H1 (cell line): ENCODE measurements at regions not wholly inside any gene's neighbourhood (a gene's known extent, or its start where the extent isn't known, plus 50 kb on each side); places are given as distances from the start of the nearest gene placed in this dataset.

Experiments
- CTCF ChIA-PET: fragments of 300-600 bp; sonication (Branson Sonifier 250); formaldehyde crosslinking; loops from one replicate; lab custom pipeline; 2021; ENCODE audit not compliant: partially characterized antibody; lab: Charles Lee
- POLR2A ChIA-PET: fragments of 300-600 bp; sonication (Branson Sonifier 250); formaldehyde crosslinking; loops from one replicate; lab custom pipeline; 2021; ENCODE audit warnings: inconsistent platforms; ENCODE audit not compliant: partially characterized antibody; lab: Charles Lee
- DNase-seq, 2 experiments: peaks; one replicate each; pipeline versions ENCODE4 v3.0.0 to v3.0.0-alpha.2; 2010 to 2022; ENCODE audit warnings: low spot score in 2 of 2, low read depth in 1 of 2, mixed read lengths in 1 of 2
- FAIRE-seq: peaks from 2 replicates; lab custom pipeline; 2011; peaks lifted over from hg19 to GRCh38; lab: Jason Lieb, UNC
- H2AFZ ChIP-seq: 2 replicates; pipeline ENCODE4 v1.8.1; 2012; ENCODE audit warnings: low read length, inconsistent platforms
- H2AK5ac ChIP-seq: 2 replicates; pipeline ENCODE4 v1.6.1; 2013; ENCODE audit warnings: low read depth, low read length
- H2BK120ac ChIP-seq: replicated peaks from 2 replicates; pipeline ENCODE3; 2013; ENCODE audit warnings: low read depth, low read length, inconsistent platforms
- H2BK12ac ChIP-seq: 2 replicates; pipeline ENCODE4 v1.6.1; 2013; ENCODE audit warnings: low read depth, low read length
- H2BK15ac ChIP-seq: 2 replicates; pipeline ENCODE4 v1.6.1; 2013; ENCODE audit warnings: low read length
- H2BK20ac ChIP-seq: 2 replicates; pipeline ENCODE4 v1.6.1; 2013; ENCODE audit warnings: low read length
- H2BK5ac ChIP-seq: 2 replicates; pipeline ENCODE4 v1.6.1; 2013; ENCODE audit warnings: low read depth, low read length
- H3K14ac ChIP-seq: 2 replicates; pipeline ENCODE4 v1.6.1; 2013; ENCODE audit warnings: inconsistent platforms; ENCODE audit not compliant: insufficient read length
- H3K18ac ChIP-seq: 2 replicates; pipeline ENCODE4 v1.6.1; 2013; ENCODE audit warnings: low read length; ENCODE audit errors: extremely low read depth
- H3K23ac ChIP-seq: 2 replicates; pipeline ENCODE4 v1.6.1; 2013; ENCODE audit warnings: inconsistent platforms; ENCODE audit not compliant: insufficient read length
- H3K23me2 ChIP-seq: 2 replicates; pipeline ENCODE4 v1.6.1; 2013; ENCODE audit warnings: low read depth, low read length
- H3K27ac ChIP-seq: 2 replicates; pipeline ENCODE4 v1.6.1; 2011; ENCODE audit warnings: low read depth, low read length, inconsistent platforms
- H3K27me3 ChIP-seq, 4 experiments: replicated peaks in 1 of 4; 1 replicate in 1 of 4; 2 replicates in 3 of 4; pipeline versions ENCODE4 v1.6.1 to v1.8.1; 2011 to 2013; ENCODE audit warnings: low read length in 3 of 4, mild to moderate bottlenecking in 3 of 4, inconsistent platforms in 2 of 4, mixed read lengths in 2 of 4, moderate library complexity in 1 of 4; ENCODE audit not compliant: control insufficient read depth in 3 of 4, insufficient read depth in 3 of 4; ENCODE audit errors: extremely low read depth in 1 of 4
- H3K36me3 ChIP-seq, 4 experiments: 2 replicates each; pipeline versions ENCODE4 v1.6.1 to v1.8.1; 2011 to 2013; ENCODE audit warnings: mild to moderate bottlenecking in 4 of 4, low read length in 3 of 4, moderate library complexity in 2 of 4, control low read depth in 1 of 4, inconsistent platforms in 1 of 4; ENCODE audit not compliant: insufficient read depth in 4 of 4, control insufficient read depth in 2 of 4
- H3K4ac ChIP-seq: replicated peaks from 2 replicates; pipeline ENCODE3; 2013; ENCODE audit warnings: low read length, low read depth, mixed read lengths, inconsistent platforms; ENCODE audit not compliant: insufficient read length
- H3K4me1 ChIP-seq, 4 experiments: replicated peaks in 1 of 4; 1 replicate in 1 of 4; 2 replicates in 3 of 4; pipeline versions ENCODE4 v1.6.1 to v1.8.1; 2011 to 2013; ENCODE audit warnings: low read length in 3 of 4, inconsistent platforms in 2 of 4, mixed read lengths in 1 of 4; ENCODE audit not compliant: insufficient read depth in 4 of 4, control insufficient read depth in 3 of 4
- H3K4me2 ChIP-seq, 2 experiments: 2 replicates each; pipeline versions ENCODE4 v1.6.1 to v1.8.1; 2011 to 2013; ENCODE audit warnings: low read depth in 2 of 2, low read length in 2 of 2, control low read depth in 1 of 2, inconsistent platforms in 1 of 2, mild to moderate bottlenecking in 1 of 2; ENCODE audit not compliant: insufficient read depth in 1 of 2
- H3K4me3 ChIP-seq, 4 experiments: fragments of 200-600, 300-600 bp in 1 of 4; sonication (generic), shearing (Covaris generic), sonication (Bioruptor Twin) in 1 of 4; 2 replicates each; pipeline versions ENCODE4 v1.5.1 to v1.8.1; 2011 to 2016; ENCODE audit warnings: low read length in 4 of 4, low read depth in 3 of 4, control low read depth in 2 of 4, inconsistent platforms in 2 of 4, mild to moderate bottlenecking in 2 of 4, mixed read lengths in 1 of 4, moderate library complexity in 1 of 4; ENCODE audit not compliant: insufficient read depth in 2 of 4; ENCODE audit errors: extremely low read depth in 1 of 4
- H3K56ac ChIP-seq: replicated peaks from 2 replicates; pipeline ENCODE3; 2013; ENCODE audit warnings: low read depth, mild to moderate bottlenecking, mixed read lengths, low read length, inconsistent platforms; ENCODE audit not compliant: insufficient read length
- H3K79me1 ChIP-seq: 2 replicates; pipeline ENCODE4 v1.6.1; 2013; ENCODE audit warnings: low read depth, low read length, control low read depth
- H3K79me2 ChIP-seq, 2 experiments: 2 replicates each; pipeline versions ENCODE4 v1.6.1 to v1.8.1; 2012 to 2013; ENCODE audit warnings: low read length in 2 of 2, mild to moderate bottlenecking in 2 of 2, inconsistent platforms in 1 of 2; ENCODE audit not compliant: insufficient read depth in 2 of 2, control insufficient read depth in 1 of 2
- H3K9ac ChIP-seq, 4 experiments: replicated peaks in 1 of 4; 1 replicate in 1 of 4; 2 replicates in 3 of 4; pipeline versions ENCODE4 v1.6.1 to v1.8.1; 2011 to 2013; ENCODE audit warnings: low read depth in 3 of 4, low read length in 3 of 4, control low read depth in 2 of 4, mild to moderate bottlenecking in 2 of 4, moderate library complexity in 2 of 4, inconsistent platforms in 1 of 4; ENCODE audit errors: extremely low read depth in 1 of 4
- H3K9me3 ChIP-seq, 2 experiments: 2 replicates each; pipeline versions ENCODE4 v1.6.1 to v1.8.1; 2012 to 2013; ENCODE audit warnings: mild to moderate bottlenecking in 2 of 2, moderate library complexity in 2 of 2, control low read depth in 1 of 2, inconsistent platforms in 1 of 2, low read depth in 1 of 2, low read length in 1 of 2, mixed read lengths in 1 of 2; ENCODE audit not compliant: insufficient read depth in 2 of 2
- H4K20me1 ChIP-seq, 2 experiments: replicated peaks in 1 of 2; 2 replicates each; pipeline versions ENCODE3 to v1.8.1; 2011 to 2013; ENCODE audit warnings: inconsistent platforms in 2 of 2, low read length in 2 of 2, mild to moderate bottlenecking in 1 of 2; ENCODE audit not compliant: insufficient read depth in 2 of 2, control insufficient read depth in 1 of 2
- H4K5ac ChIP-seq: 2 replicates; pipeline ENCODE4 v1.6.1; 2013; ENCODE audit warnings: low read length, low read depth, mixed read lengths, inconsistent platforms; ENCODE audit not compliant: insufficient read length
- H4K8ac ChIP-seq: 2 replicates; pipeline ENCODE4 v1.8.0; 2013; ENCODE audit warnings: mild to moderate bottlenecking, moderate library complexity, low read length, inconsistent platforms; ENCODE audit not compliant: insufficient read depth; ENCODE audit errors: extremely low read depth
- H4K91ac ChIP-seq: replicated peaks from 2 replicates; pipeline ENCODE3; 2013; ENCODE audit warnings: low read length, mixed read lengths, inconsistent platforms; ENCODE audit not compliant: insufficient read length
- BACH1 ChIP-seq: IDR thresholded peaks from 2 replicates; pipeline ENCODE4 v1.6.1; 2012; ENCODE audit warnings: low read length, improper control_type of control experiment
- BCL11A ChIP-seq, 2 experiments: IDR thresholded peaks; one replicate each; pipeline ENCODE4 v1.6.1; 2011; ENCODE audit warnings: low read depth in 2 of 2, low read length in 2 of 2, mild to moderate bottlenecking in 2 of 2
- BRCA1 ChIP-seq: IDR thresholded peaks from 2 replicates; pipeline ENCODE4 v1.6.1; 2012; ENCODE audit warnings: low read depth, low read length, improper control_type of control experiment
- CBX8 ChIP-seq: fragments of 300-800, 300-1000 bp; sonication (generic); IDR thresholded peaks from 2 replicates; pipeline ENCODE4 v1.7.1; 2016; ENCODE audit warnings: low read depth, low read length, borderline replicate concordance
- CEBPB ChIP-seq: IDR thresholded peaks from 2 replicates; pipeline ENCODE4 v1.6.1; 2012; ENCODE audit warnings: low read depth, low read length
- CTCF ChIP-seq, 3 experiments: IDR thresholded peaks; 1 replicate in 2 of 3; 2 replicates in 1 of 3; pipeline versions ENCODE4 v1.5.1 to v1.6.1; 2011; ENCODE audit warnings: low read length in 3 of 3, mild to moderate bottlenecking in 3 of 3, inconsistent platforms in 2 of 3, low read depth in 1 of 3, moderate library complexity in 1 of 3; ENCODE audit not compliant: insufficient read depth in 1 of 3; ENCODE audit errors: control extremely low read depth in 1 of 3
- FOSL1 ChIP-seq: IDR thresholded peaks from 2 replicates; pipeline ENCODE4 v1.6.1; 2011; ENCODE audit warnings: mild to moderate bottlenecking, low read depth, low read length, moderate library complexity; ENCODE audit not compliant: insufficient read depth
- HDAC6 ChIP-seq: IDR thresholded peaks from one replicate; pipeline ENCODE4 v1.7.1; 2012; ENCODE audit warnings: low read depth, mild to moderate bottlenecking, inconsistent platforms, low read length, moderate library complexity
- KDM1A ChIP-seq: fragments of 200-600, 300-600 bp; sonication (generic); IDR thresholded peaks from 2 replicates; pipeline ENCODE4 v1.7.1; 2016; ENCODE audit warnings: mild to moderate bottlenecking, low read length, borderline replicate concordance
- SP1 ChIP-seq: IDR thresholded peaks from 2 replicates; pipeline ENCODE4 v1.6.1; 2011; ENCODE audit warnings: low read depth, low read length
- SUZ12 ChIP-seq: fragments of 200-600 bp; sonication (generic); IDR thresholded peaks from 2 replicates; pipeline ENCODE4 v1.6.1; 2012; ENCODE audit warnings: mild to moderate bottlenecking, inconsistent platforms, low read length, moderate library complexity, mixed read lengths
- TEAD4 ChIP-seq: IDR thresholded peaks from 2 replicates; pipeline ENCODE4 v1.6.1; 2012; ENCODE audit warnings: low read depth, low read length, inconsistent platforms, mixed read lengths
- WGBS, 2 experiments: shearing (Covaris generic) in 1 of 2; methylation state at CpG; one replicate each; pipeline versions ENCODE4 v1.1.6 to v1.1.7; 2013 to 2015; ENCODE audit warnings: low lambda C conversion rate in 2 of 2, mixed read lengths in 2 of 2, inconsistent platforms in 1 of 2, low coverage in 1 of 2, missing lambda C conversion rate in 1 of 2; ENCODE audit not compliant: insufficient replicate concordance in 2 of 2, insufficient coverage in 1 of 2, insufficient read length in 1 of 2; ENCODE audit errors: extremely low coverage in 1 of 2, missing lambda C conversion rate in 1 of 2; 5-methylcytosine and 5-hydroxymethylcytosine counted together

GRCh38 chr2:51960841-51961335 lies 929.0 kb upstream of the NRXN1 start:
- FAIRE-seq, result no peak
- no peak overlapping the region for H3K27ac ChIP-seq
- no peak overlapping the region for H2AFZ ChIP-seq

More at GRCh38 chr2:51960841-51961335, 929.0 kb upstream of the NRXN1 start:
- no peak overlapping the region for H3K56ac ChIP-seq
- H3K23ac ChIP-seq, result no peak overlapping the region
- no peak overlapping the region for H2BK120ac ChIP-seq
- H3K79me2 ChIP-seq, result no peaks in the 10 kb centered on the region
- H3K18ac ChIP-seq, result no peak overlapping the region
- H2BK20ac ChIP-seq, result no peak overlapping the region
- H3K79me1 ChIP-seq, result no peaks in the 10 kb centered on the region
- H4K8ac ChIP-seq, result no peak overlapping the region
- H4K20me1 ChIP-seq, result no peaks in the 10 kb centered on the region
- no peaks in the 10 kb centered on the region for H3K9me3 ChIP-seq
- no peak overlapping the region for H3K4me2 ChIP-seq
- H3K36me3 ChIP-seq, result no peaks in the 10 kb centered on the region
- H2BK12ac ChIP-seq, result no peak overlapping the region
- H3K4ac ChIP-seq, result no peak overlapping the region
- no peak overlapping the region for H2AK5ac ChIP-seq
- no peak overlapping the region for H4K91ac ChIP-seq
- no peak overlapping the region for H3K4me3 ChIP-seq
- no peak overlapping the region for H2BK15ac ChIP-seq
- CTCF ChIA-PET, result interaction anchor here (0.7 to 2.0 kb wide), 3 partner anchors 9 to 15 kb away, joined by 3 to 5 read pairs (median 5); no protein-coding TSS in a partner anchor
- H3K4me1 ChIP-seq, result no peaks in the 10 kb centered on the region
- TF ChIP-seq CTCF (IDR thresholded peaks at IDR 0.05; ENCODE audit: control extremely low read depth in 1 of 3, insufficient read depth in 1 of 3, low read depth in 1 of 3, low read length in 3 of 3) (no peak), SP1 (no peak), CEBPB (no peak), FOSL1 (no peak), BRCA1 (no peak), BCL11A (IDR thresholded peaks at IDR 0.05; ENCODE audit: low read depth in 2 of 2, low read length in 2 of 2) (no peak), HDAC6 (no peak), TEAD4 (no peak), BACH1 (no peak), SUZ12 (no peak), CBX8 (no peak), KDM1A (no peak)
- TF ChIP-seq, all 59 proteins: peak for 0
- POLR2A ChIA-PET, result no interaction called here
- H2BK5ac ChIP-seq, result no peak overlapping the region
- no peaks in the 10 kb centered on the region for H3K23me2 ChIP-seq
- peaks cover 0 to under 1% (median 0%) of the 10 kb centered on the region in 4 experiments; a peak in 1 of 7 replicates for H3K27me3 ChIP-seq
- DNase-seq, result no peak
- H4K5ac ChIP-seq, result no peak overlapping the region
- H3K14ac ChIP-seq, result no peak overlapping the region
- WGBS, 2 experiments, result 88% methylated on average over 3 of the region's 3 CpGs; no CpG with 5 or more reads in 1 of the 2 experiments
- no peak overlapping the region for H3K9ac ChIP-seq
